ENCODE measurements at regions not wholly inside any gene's neighbourhood (a gene's known extent, or its start where the extent isn't known, plus 50 kb on each side); places are given as distances from the start of the nearest gene placed in this dataset.
"Not testable (repeated sequence)": the region's sequence is repeated elsewhere in the genome, so short reads cannot be mapped to it uniquely, and the experiment has no call there.

- H3K4me3 ChIP-seq (replicated peaks in 1 of 3); H3K27ac ChIP-seq; H3K36me3 ChIP-seq; H3K4me1 ChIP-seq; DNase-seq; intact Hi-C loops (cut with DNase I); H3K27me3 ChIP-seq; H3K9me3 ChIP-seq: not testable (repeated sequence)
- WGBS, 2 donors = 90 to 95% methylated on average over 16 of the region's 16 CpGs
These were observed 121.1 kb upstream of the SESTD1 start for GRCh38 chr2:179385756-179386155.

- Histone ChIP-seq H3K27ac (no peak overlapping the region), H3K4me1 (no peaks in the 10 kb centered on the region), H3K27me3 (no peaks in the 10 kb centered on the region), H3K4me3 (replicated peaks in 1 of 3) (no peak overlapping the region), H3K36me3 (no peaks in the 10 kb centered on the region), H3K9me3 (no peaks in the 10 kb centered on the region)
- intact Hi-C loops (cut with DNase I) = no loop called here
- DNase-seq = no peak
- TF ChIP-seq CTCF (IDR thresholded peaks at IDR 0.05) (no peak), POLR2A (IDR thresholded peaks at IDR 0.05) (no peak)
- WGBS, 2 donors = 86 to 87% methylated on average over 1 of the region's 1 CpG
These were observed 119.3 kb upstream of the SESTD1 start for GRCh38 chr2:179383975-179384374.

DNA sequence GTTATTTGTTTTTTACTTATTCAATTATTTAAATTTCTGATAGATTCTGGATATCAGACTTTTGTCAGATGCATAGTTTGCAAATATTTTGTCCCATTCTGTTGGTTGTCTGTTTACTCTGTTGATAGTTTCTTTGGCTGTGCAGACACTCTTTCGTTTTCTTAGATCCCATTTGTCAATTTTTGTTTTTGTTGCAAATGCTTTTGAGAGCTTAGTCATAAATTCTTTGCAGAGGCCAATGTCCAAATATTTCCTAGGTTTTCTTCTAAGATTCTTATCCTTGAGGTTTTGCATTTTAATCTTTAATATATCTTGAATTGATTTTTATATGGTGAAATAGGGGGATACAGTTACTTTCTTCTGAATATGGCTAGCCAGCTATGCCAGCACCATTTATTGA lies 112.7 kb upstream of the SESTD1 start:
- no peak for DNase-seq
- 60 to 63% methylated on average over 1 of the region's 1 CpG for WGBS, 2 donors
- Histone ChIP-seq H3K9me3 (no peaks in the 10 kb centered on the region), H3K4me1 (no peaks in the 10 kb centered on the region), H3K4me3 (replicated peaks in 1 of 3) (no peak overlapping the region), H3K27ac (no peak overlapping the region), H3K36me3 (no peaks in the 10 kb centered on the region), H3K27me3 (no peaks in the 10 kb centered on the region)
- intact Hi-C loops (cut with DNase I) = no loop called here
- TF ChIP-seq CTCF (IDR thresholded peaks at IDR 0.05) (no peak), POLR2A (IDR thresholded peaks at IDR 0.05) (no peak)

DNA sequence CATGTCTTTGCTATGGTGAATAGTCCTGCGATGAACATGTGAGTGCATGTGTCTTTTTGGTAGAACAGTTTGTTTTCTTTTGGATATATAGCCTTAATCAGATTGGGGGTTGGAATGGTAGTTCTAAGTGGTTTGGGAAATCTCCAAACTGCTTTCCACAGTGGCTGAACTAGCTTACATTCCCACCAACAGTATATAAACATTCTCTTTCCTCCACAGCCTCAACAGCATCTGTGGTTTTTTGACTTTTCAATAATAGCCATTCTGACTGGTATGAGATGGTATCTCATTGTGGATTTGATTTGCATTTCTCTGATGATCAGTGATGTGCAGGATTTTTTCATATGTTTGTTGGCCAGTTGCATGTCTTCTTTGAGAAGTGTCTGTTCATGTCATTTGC lies 112.2 kb upstream of the SESTD1 start:
- TF ChIP-seq CTCF (IDR thresholded peaks at IDR 0.05) (no peak), POLR2A (IDR thresholded peaks at IDR 0.05) (no peak)
- H3K27ac ChIP-seq = no peak overlapping the region
- no peaks in the 10 kb centered on the region for H3K27me3 ChIP-seq
- no peak for DNase-seq
- no peaks in the 10 kb centered on the region for H3K36me3 ChIP-seq
- no peak overlapping the region for H3K4me3 ChIP-seq (replicated peaks in 1 of 3)
- intact Hi-C loops (cut with DNase I) = no loop called here
- H3K9me3 ChIP-seq = no peaks in the 10 kb centered on the region
- H3K4me1 ChIP-seq = no peaks in the 10 kb centered on the region
- WGBS, 2 donors = 92 to 95% methylated on average over 1 of the region's 1 CpG

DNA sequence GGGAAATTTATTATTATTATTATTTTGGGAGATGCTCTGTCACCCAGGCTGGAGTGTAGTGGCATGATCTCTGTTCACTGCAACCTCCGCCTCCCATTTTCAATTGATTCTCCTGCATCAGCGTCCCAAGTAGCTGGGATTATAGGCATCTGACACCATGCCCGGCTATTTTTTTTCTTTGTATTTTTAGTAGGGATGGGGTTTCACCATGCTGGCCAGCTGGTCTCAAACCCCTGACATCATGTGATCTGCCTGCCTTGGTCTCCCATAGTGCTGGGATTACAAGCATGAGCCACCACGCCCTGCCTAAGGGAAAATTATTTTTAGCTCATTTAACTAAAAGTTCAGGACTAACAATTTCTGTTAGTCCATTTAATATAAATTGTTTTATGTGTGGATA lies 109.2 kb upstream of the SESTD1 start:
- DNase-seq = no peak
- Histone ChIP-seq H3K36me3 (no peaks in the 10 kb centered on the region), H3K27me3 (no peaks in the 10 kb centered on the region), H3K4me1 (no peaks in the 10 kb centered on the region), H3K4me3 (replicated peaks in 1 of 3) (no peak overlapping the region), H3K27ac (no peak overlapping the region), H3K9me3 (no peaks in the 10 kb centered on the region)
- intact Hi-C loops (cut with DNase I) = no loop called here
- TF ChIP-seq CTCF (IDR thresholded peaks at IDR 0.05) (no peak), POLR2A (IDR thresholded peaks at IDR 0.05) (no peak)
- 90 to 91% methylated on average over 4 of the region's 4 CpGs for WGBS, 2 donors

- whole genome bisulfite sequencing, 2 donors = 97 to 98% methylated on average over 5 of the region's 5 CpGs
- H3K27ac ChIP-seq; intact Hi-C loops (cut with DNase I); H3K9me3 ChIP-seq; DNase-seq; H3K27me3 ChIP-seq; H3K4me3 ChIP-seq (replicated peaks in 1 of 3); H3K36me3 ChIP-seq; H3K4me1 ChIP-seq: not testable (repeated sequence)
These were observed 100.9 kb upstream of the SESTD1 start for GRCh38 chr2:179365561-179365960.
